GM21723 (cell line): ENCODE measurements at regions not wholly inside any gene's neighbourhood (a gene's known extent, or its start where the extent isn't known, plus 50 kb on each side); places are given as distances from the start of the nearest gene placed in this dataset.
A peak's percentile ranks its signal among the peaks of the same experiment; 100 is the strongest.

ENCODE experiments used
- ATAC-seq: cut with Tn5 transposase; IDR thresholded peaks from one replicate; pipeline ENCODE4 v1.9.1; 2021; ENCODE audit warnings: mild to moderate bottlenecking, moderate library complexity; ENCODE audit not compliant: unreplicated experiment

DNA sequence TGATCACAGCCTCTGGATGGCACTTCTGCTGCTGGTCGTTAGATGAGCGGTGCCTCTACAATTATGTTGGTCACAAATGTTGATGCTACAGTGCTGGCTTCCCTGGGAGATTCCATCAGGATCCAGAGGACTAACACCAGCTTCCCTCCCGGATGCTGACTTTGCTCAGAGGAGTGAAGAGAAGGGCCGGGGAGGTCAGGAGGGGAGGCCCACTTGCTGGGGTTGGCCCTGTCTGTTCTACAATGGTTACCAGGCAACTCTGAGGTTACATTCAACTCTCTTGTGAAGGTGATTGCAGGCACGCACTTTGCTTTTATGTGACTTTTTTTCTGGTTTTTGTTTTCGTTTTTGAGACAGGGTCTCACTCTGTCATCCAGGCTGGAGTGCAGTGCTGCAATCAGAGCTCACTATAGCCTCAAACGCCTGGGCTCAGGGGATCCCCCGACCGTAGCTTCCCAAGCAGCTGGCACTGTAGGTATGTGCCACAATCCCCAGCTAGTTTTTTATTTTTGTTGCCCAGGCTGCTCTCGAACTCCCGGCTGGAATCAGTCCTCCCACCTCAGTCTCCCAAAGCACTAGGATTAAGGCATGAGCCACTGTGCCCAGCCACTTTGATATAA lies 112.5 kb downstream of the ADSS2 start:
- no peak for ATAC-seq

DNA sequence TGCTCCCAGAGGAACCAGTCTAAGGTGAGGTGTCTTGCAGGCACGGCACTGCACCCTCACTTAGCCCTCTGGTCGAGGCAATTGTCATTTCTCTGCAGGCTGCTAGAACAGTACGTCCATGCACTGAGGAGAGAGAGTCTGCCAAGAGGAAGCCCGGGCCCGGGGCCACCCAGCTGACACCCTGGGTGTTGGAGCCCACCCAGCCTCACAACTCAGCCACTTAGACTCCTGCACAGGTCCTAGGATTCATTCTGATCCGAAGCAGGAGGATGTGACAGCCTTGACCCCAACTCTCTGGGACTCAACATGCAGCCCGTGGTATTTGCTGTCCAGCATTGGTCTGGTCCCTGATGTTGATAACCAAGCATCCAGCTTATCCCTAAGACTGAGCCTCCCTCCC lies 111.9 kb downstream of the ADSS2 start:
- ATAC-seq: no peak

DNA sequence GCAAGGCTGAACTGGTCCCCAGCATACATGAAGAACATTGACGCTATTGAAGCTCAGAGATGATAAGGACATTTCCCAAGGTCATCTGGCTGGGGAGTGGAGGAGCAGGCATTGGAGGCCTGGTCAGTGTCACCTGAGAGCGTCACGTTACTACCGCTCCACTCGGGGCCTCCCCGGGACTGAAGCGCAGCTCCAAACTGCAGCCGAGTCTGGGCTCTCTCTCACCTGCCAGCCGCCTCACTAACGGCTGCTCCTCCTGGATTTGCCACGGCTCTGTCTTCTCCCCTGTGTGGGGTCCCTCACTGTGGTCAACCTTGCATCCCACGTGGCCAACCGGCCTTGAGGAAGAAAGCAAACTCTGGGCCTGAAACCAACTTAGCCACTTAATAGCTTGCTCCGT lies 111.3 kb downstream of the ADSS2 start:
- no peak for ATAC-seq

DNA sequence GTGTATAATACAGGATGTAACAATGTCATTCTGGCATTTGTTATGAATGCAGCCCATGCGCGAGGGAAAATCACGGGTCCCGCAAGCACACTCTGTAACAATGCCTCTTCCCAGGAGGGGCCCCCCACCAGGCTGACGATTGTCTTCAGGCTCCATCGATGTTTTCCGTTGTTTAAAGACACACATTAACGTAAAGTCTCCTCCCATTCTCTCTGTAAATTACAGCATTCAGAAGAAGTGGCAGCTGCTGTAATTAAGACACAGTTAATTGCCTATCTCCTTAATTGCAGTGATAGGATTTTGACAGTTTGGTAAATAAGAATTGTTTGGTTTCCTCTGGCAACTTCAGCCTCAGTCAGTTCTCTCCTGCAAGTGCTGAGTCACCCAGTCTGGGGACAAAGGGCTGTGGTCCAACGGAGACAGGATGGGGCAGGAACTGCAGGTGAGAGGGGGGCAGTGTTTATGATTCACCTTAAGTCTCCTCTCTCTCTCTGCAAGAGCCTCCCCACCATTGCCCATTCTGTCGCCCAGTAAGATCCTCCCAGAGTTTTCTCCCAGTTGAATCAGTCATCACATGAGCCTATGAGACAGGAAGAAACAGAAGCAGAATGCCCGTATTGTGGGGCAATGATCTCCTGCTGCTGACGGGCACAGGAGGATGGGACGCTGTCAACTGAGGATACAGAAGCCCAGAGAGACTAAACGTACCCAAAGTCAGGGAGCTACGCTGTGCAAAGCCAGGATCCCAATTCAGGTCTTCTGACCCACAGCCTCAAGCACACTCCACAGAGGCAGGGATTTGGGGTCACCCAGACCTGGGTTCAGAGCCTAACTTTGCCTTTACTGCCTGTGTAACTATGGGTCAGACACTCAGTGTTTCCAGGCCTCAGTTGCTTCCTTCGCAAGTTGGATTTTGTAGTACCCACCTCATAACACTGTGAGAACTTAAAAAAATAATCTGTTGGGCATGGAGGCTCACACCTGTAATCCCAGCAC lies 110.0 kb downstream of the ADSS2 start:
- ATAC-seq: no peak

DNA sequence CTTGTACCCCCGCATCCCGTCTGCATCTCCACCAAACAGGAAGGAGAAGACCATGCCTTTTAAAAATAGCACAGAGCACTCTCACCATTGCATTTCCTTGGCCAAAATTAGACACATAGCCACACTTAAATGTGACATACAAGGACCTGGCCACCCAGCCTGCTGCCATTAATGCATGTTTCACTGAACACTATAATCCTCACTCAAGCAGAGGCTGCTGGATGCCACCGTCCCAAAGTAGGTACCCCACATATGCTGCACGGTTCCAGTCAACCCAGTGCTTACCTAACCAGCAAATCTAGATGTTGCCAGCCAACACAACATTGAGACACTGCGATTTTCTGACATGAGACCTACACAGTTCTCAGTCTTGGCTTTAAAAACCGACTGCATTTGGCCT lies 107.7 kb downstream of the ADSS2 start:
- no peak for ATAC-seq

DNA sequence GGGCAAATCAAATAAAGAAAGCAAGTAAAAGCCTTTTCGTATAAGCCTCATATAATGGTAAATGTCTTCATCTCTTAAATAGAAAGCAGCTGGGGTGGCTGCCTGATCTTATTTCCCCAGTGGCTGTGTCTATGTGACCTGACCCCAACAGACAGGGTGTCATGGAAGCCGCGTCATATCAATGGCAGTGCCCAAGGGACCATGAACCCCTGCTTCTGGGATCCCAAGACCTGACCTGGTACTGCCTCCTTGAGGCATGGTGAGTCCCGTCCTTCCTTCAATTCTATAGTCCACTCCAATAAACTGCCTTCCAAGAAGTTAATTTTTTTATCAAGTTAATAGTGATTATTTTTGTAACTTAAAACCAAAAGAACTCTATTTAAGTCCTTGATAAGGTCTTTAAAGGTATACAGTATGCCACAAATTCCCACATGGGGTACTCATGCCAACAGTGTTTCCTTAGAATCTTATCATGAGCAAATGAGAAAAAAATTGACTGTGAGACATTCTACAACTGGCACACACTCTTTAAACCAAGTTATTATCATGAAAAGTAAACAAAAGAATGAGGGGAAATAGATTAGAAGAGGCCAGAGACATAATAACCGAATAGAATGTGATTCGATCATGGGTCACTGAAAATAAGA lies 104.6 kb downstream of the ADSS2 start:
- no peak for ATAC-seq

DNA sequence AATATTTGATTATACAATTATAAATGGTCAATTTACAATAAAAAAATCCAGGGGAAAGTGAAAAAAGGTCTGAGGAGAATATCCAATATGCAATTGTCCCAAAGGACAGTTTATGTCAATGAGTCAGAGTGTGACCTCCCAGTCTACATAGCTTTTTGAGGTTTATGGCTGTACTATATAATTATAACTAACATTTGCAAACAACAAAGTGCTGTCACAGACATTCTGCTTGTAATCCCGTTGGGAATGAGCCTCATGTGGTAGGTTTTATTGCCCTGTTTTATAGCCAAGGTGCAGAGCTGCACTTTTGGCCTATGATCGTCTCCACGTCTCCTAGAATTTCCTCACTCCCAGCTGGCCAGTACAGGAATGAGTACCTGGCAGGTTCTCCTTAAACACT lies 103.8 kb downstream of the ADSS2 start:
- ATAC-seq: no peak

DNA sequence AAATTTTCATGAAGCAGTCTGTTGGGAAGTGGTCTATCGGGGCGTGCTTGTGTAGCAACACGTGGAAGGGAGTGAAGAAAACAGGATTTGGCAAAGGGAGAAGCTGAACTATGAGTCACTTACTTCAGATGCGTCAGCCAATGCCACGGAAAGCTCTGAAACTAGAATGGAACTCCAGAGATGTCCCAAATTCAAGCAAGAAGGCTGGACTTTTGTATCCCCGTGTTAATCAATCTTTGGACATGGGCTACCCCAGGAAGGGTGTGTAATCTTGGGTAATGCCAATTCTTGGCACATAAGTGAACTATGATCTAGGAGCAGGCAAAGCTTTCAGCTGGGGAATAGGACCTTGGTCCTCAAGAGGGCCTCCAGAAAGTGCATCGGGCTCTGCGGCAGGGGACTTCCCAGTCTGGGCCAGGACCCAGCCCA lies 102.6 kb downstream of the ADSS2 start:
- no peak for ATAC-seq

DNA sequence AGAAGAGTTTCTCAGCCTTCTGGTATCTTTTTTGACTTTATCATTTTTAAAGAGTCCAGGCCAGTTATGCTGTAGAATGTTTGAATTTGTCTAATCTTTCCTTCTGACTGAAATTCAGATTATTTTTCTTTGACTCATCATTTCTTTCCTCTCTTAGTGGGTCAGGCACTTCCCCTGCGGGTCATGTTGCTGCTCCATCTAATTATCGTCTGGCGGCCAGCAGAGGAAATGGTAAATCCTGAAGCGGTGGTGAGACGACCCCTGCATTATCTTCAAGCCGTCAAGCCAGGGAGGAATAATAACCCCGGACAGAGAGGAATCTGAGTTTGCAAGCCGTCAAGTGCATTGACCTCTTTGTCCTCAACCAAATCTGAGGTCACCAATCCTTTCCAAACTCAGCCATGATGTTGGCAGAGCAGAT lies 102.1 kb downstream of the ADSS2 start:
- ATAC-seq: no peak

DNA sequence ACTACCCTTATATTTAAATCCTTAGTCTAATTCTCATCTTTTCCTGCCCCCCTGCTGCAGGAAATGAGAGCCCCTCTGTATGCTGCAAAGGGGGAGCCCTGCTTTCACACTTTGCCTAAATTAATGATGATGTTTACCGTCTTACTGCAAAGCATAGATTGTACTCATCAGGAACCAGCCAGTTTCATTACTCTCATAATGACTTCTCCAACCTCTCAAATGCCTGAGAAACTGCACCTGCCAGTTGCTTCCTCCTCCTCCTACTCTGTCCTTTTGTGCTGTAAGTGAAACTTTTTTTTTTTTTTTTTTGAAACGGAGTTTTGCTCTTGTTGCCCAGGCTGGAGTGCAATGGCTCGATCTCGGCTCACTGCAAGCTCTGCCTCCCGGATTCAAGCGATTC lies 101.7 kb downstream of the ADSS2 start:
- peak; percentile 81 for ATAC-seq

DNA sequence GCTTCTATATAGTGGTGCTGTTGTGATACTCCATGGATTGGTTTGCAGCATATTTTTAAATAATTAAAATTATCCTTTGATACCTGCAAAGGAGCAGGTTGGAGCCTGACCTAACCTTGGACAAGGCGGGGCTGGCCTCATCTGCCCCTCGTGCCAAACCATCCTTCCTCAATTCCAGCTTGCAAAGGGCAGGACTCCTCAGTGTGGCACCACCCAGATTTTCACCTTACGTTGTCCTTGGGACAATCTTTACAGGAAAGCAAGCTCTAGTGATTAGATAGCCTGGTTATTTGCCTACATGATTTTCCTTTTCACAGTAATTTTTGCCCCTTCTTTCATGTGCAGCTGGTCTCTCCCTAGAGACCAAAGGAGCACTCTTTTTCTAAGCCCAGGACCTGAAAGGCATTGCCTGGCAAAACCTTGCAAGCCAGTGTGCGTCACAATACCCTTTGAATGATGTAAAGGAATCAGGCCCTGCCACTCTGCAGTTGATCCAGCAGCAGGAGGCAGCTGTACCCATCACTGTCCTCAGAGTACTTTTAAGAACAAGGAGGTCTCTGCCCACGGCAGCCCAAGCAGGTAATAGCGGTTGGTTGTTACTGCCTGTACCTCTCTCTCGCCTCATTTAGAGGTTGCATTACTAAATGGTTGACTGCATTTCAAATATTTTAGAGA lies 99.4 kb downstream of the ADSS2 start:
- no peak for ATAC-seq

DNA sequence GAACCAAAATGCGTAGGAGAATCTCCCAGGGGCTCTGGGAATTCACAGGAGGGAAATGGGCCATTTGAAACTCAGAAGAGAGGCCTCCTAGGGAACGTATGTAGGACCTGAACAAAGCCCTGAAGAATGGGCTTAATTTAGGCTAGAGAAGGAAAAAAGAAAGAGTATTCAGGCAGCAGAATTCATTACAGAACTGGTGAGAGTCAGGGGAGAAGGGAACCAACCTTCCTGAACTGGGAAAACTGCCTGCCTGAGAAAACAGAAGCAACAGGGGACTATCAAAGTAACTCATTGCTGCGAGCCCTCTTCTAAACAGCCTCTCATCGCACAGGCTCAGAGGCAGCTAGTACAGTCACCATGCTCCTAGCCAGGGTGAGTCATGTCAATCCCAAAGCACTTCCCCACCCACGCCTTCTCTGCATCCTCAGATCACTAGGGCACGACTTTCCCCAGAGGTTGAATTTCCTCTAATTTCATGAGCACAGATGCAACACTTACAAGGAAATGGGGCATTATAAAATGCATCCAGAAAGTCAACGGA lies 98.1 kb downstream of the ADSS2 start:
- peak; percentile 45 for ATAC-seq

DNA sequence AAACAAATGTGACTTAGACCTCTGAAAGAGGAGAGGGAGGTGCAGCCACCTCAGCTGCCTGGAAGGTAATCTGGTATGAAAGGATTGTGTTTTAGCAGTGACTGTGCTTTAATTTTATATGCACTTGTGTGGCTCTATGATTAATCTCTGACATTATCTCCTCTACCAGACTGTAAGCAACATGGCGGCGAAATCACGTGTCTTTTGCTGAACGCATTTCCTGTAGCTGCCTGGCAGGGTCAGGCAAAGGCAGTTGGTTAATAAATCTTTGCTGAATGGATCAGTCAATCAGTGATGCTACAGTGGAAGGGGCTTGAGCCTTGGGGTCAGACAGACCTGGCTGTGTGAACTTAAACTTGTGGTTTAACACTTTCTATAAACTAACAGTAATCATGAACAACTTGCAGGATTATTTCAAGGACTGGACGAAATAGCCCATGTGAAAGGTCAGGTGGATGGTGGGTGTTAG lies 96.9 kb downstream of the ADSS2 start:
- ATAC-seq: no peak

DNA sequence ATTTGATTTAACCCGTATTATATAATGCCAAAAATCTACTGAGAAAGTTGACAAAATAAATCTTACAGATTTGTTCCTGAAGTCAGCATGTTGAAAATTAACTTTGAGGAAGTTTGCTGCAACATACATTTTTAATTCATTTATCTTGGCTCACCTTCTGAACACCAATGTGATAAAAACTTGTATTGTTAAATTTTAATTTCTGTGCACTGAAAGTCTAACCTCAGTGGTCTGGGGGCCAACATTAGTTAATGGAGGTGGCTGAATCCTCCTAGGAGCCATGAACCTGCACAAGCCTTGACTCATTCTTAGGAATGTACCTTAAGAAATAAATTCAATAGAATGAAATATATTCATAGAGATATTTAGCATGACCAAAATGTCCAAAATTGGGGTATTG lies 95.3 kb downstream of the ADSS2 start:
- no peak for ATAC-seq
